K562 (cell line): ENCODE measurements at regions not wholly inside any gene's neighbourhood (a gene's known extent, or its start where the extent isn't known, plus 50 kb on each side); places are given as distances from the start of the nearest gene placed in this dataset.

ENCODE experiments used
- ATF3 ChIP-seq, 2 experiments: fragments of 450-650 bp in 1 of 2; sonication (generic) in 1 of 2; formaldehyde crosslinking in 1 of 2; IDR thresholded peaks in 1 of 2; conservative IDR thresholded peaks in 1 of 2; 2 replicates each; pipeline versions ENCODE4 v1.6.1 to v1.8.1; 2016 to 2023; ENCODE audit warnings: mild to moderate bottlenecking in 2 of 2, moderate library complexity in 2 of 2, inconsistent platforms in 1 of 2, missing genetic modification reagents in 1 of 2
- ATF7 ChIP-seq: fragments of 450-650 bp; IDR thresholded peaks from 2 replicates; pipeline ENCODE4 v1.7.1; 2014; ENCODE audit warnings: mild to moderate bottlenecking, moderate library complexity
- CBFA2T3 ChIP-seq: fragments of 450-650 bp; IDR thresholded peaks from 2 replicates; pipeline ENCODE4 v1.6.1; 2017
- CBX2 ChIP-seq: fragments of 200-600 bp; sonication (generic); IDR thresholded peaks from one replicate; pipeline ENCODE4 v1.6.1; 2012; ENCODE audit warnings: mild to moderate bottlenecking, low read length, inconsistent platforms; ENCODE audit not compliant: insufficient read depth, poor library complexity, severe bottlenecking
- CEBPG ChIP-seq, 3 experiments: fragments of 200-800 bp in 1 of 3; sonication (Bioruptor generic) in 1 of 3; sonication (generic) in 1 of 3; formaldehyde crosslinking in 1 of 3; IDR thresholded peaks in 2 of 3; conservative IDR thresholded peaks in 1 of 3; 2 replicates each; pipeline versions ENCODE4 v1.6.1 to v1.8.0; 2016 to 2022; ENCODE audit warnings: missing compliant biosample characterization in 2 of 3, missing genetic modification characterization in 2 of 3, mild to moderate bottlenecking in 1 of 3, missing genetic modification reagents in 1 of 3
- CHAMP1 ChIP-seq: fragments of 450-650 bp; IDR thresholded peaks from 2 replicates; pipeline ENCODE4 v1.6.1; 2016; ENCODE audit warnings: mild to moderate bottlenecking
- CREM ChIP-seq: IDR thresholded peaks from 2 replicates; pipeline ENCODE4 v1.6.1; 2014; ENCODE audit warnings: antibody characterized with exemption, low read depth
- EGR1 ChIP-seq: fragments of 450-650 bp; conservative IDR thresholded peaks from 2 replicates; pipeline ENCODE4 v1.6.1; 2017; ENCODE audit warnings: mild to moderate bottlenecking
- ETV1 ChIP-seq: fragments of 450-650 bp; conservative IDR thresholded peaks from 2 replicates; pipeline ENCODE4 v1.6.1; 2016; ENCODE audit warnings: missing genetic modification characterization, control low read depth, low read depth, missing compliant biosample characterization
- JUN ChIP-seq, 2 experiments: sonication (generic) in 1 of 2; formaldehyde crosslinking in 1 of 2; IDR thresholded peaks; 2 replicates each; pipeline versions ENCODE4 v1.6.1 to v1.8.0; 2012 to 2022; ENCODE audit warnings: borderline replicate concordance in 2 of 2, mild to moderate bottlenecking in 2 of 2, improper control_type of control experiment in 1 of 2, low read depth in 1 of 2, low read length in 1 of 2, missing genetic modification reagents in 1 of 2
- JUNB ChIP-seq: fragments of 450-650 bp; formaldehyde crosslinking; conservative IDR thresholded peaks from 2 replicates; pipeline ENCODE4 v1.4.0; 2020; ENCODE audit warnings: mild to moderate bottlenecking
- JUND ChIP-seq, 2 experiments: IDR thresholded peaks; 2 replicates in 1 of 2; 3 replicates in 1 of 2; pipeline ENCODE4 v1.6.1; 2011; ENCODE audit warnings: borderline replicate concordance in 2 of 2, low read depth in 2 of 2, low read length in 2 of 2, improper control_type of control experiment in 1 of 2, missing biosample characterization in 1 of 2, missing genetic modification characterization in 1 of 2, missing genetic modification reagents in 1 of 2
- KLF16 ChIP-seq: IDR thresholded peaks from 2 replicates; pipeline ENCODE4 v1.6.1; 2016; ENCODE audit warnings: antibody characterized with exemption
- NR2C1 ChIP-seq, 2 experiments: fragments of 450-650 bp; IDR thresholded peaks; 2 replicates each; pipeline ENCODE4 v1.6.1; 2017; ENCODE audit warnings: mild to moderate bottlenecking in 2 of 2, antibody characterized with exemption in 1 of 2, inconsistent platforms in 1 of 2, missing compliant biosample characterization in 1 of 2, missing genetic modification characterization in 1 of 2
- RUNX1 ChIP-seq: sonication (generic); IDR thresholded peaks from 2 replicates; pipeline ENCODE4 v1.6.1; 2016; ENCODE audit warnings: antibody characterized with exemption, low read depth
- SMARCA4 ChIP-seq: fragments of 450-650 bp; IDR thresholded peaks from 2 replicates; pipeline ENCODE4 v1.6.1; 2016
- SOX6 ChIP-seq: fragments of 450-650 bp; IDR thresholded peaks from 2 replicates; pipeline ENCODE4 v1.6.1; 2014; ENCODE audit warnings: mild to moderate bottlenecking
- TEAD4 ChIP-seq, 2 experiments: sonication (generic) in 1 of 2; formaldehyde crosslinking in 1 of 2; IDR thresholded peaks; 2 replicates each; pipeline versions ENCODE4 v1.6.1 to v1.8.0; 2012 to 2022; ENCODE audit warnings: borderline replicate concordance in 1 of 2, inconsistent platforms in 1 of 2, low read length in 1 of 2, mild to moderate bottlenecking in 1 of 2, missing genetic modification reagents in 1 of 2
- TRIM24 ChIP-seq, 2 experiments: fragments of 450-650 bp; IDR thresholded peaks; 2 replicates each; pipeline ENCODE4 v1.6.1; 2016
- ZKSCAN1 ChIP-seq: fragments of 150-350 bp; IDR thresholded peaks from 2 replicates; pipeline ENCODE4 v1.6.1; 2016; ENCODE audit warnings: low read depth, low read length
- ZNF717 ChIP-seq: fragments of 250-450 bp; sonication (Bioruptor Pico); IDR thresholded peaks from 2 replicates; pipeline ENCODE4 v1.5.0; 2021
- TF ChIP-seq, protein P1 (sequence below): fragments of 200-800 bp; sonication (Bioruptor generic); IDR thresholded peaks from 2 replicates; pipeline ENCODE4 v1.6.1; 2017; ENCODE audit warnings: missing genetic modification characterization, missing compliant biosample characterization

- TF ChIP-seq, protein P1, sequence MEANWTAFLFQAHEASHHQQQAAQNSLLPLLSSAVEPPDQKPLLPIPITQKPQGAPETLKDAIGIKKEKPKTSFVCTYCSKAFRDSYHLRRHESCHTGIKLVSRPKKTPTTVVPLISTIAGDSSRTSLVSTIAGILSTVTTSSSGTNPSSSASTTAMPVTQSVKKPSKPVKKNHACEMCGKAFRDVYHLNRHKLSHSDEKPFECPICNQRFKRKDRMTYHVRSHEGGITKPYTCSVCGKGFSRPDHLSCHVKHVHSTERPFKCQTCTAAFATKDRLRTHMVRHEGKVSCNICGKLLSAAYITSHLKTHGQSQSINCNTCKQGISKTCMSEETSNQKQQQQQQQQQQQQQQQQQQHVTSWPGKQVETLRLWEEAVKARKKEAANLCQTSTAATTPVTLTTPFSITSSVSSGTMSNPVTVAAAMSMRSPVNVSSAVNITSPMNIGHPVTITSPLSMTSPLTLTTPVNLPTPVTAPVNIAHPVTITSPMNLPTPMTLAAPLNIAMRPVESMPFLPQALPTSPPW (CRISPR knock-in tag) = peak; percentile 31; the same call in 1 of the 2 replicates
- TF ChIP-seq ZKSCAN1 (peak; percentile 84; the same call in 1 of the 2 replicates), ATF7 (peak; percentile 66; the same call in 1 of the 2 replicates), ZNF717 (no peak), JUN (IDR thresholded peaks at IDR 0.05; ENCODE audit: borderline replicate concordance, low read depth, low read length) (peak; percentile 86), JUN (CRISPR knock-in tag; IDR thresholded peaks at IDR 0.05; ENCODE audit: borderline replicate concordance) (no peak), JUNB (peak; percentile 46; the same call in 1 of the 2 replicates), EGR1 (peak; percentile 66), JUND (IDR thresholded peaks at IDR 0.05; ENCODE audit: borderline replicate concordance, low read depth, low read length) (peak; percentile 92), JUND (tag; IDR thresholded peaks at IDR 0.05; ENCODE audit: borderline replicate concordance, low read depth, low read length) (peak; percentile 86; the same call in 2 of the 3 replicates), KLF16 (0 out of 2 replicates have a peak, but pooled peaks have one; percentile 10), CBX2 (no peak), ATF3 (IDR thresholded peaks at IDR 0.05) (peak; percentile 87), ATF3 (CRISPR knock-in tag; conservative IDR thresholded peaks at IDR 0.05) (no peak), TRIM24 (IDR thresholded peaks at IDR 0.05) (peak in 1 of 2 experiments; percentile 60; a peak in 1 of 4 replicates), SOX6 (peak; percentile 77; the same call in 1 of the 2 replicates), SMARCA4 (peak; percentile 67), CBFA2T3 (peak; percentile 36), RUNX1 (no peak), CHAMP1 (no peak), NR2C1 (IDR thresholded peaks at IDR 0.05) (no peak), NR2C1 (tag; IDR thresholded peaks at IDR 0.05) (peak; percentile 13; the same call in 1 of the 2 replicates), ETV1 (0 out of 2 replicates have a peak, but pooled peaks have one; percentile 43), CEBPG (CRISPR knock-in tag; IDR thresholded peaks at IDR 0.05) (no peak), CEBPG (tag; conservative IDR thresholded peaks at IDR 0.05 in 1 of 2, IDR thresholded peaks at IDR 0.05 in 1 of 2) (peak in 1 of 2 experiments; percentile 75; a peak in 2 of 4 replicates), CREM (0 out of 2 replicates have a peak, but pooled peaks have one; percentile 27), TEAD4 (IDR thresholded peaks at IDR 0.05; ENCODE audit: low read length) (peak; percentile 21; the same call in 1 of the 2 replicates), TEAD4 (CRISPR knock-in tag; IDR thresholded peaks at IDR 0.05; ENCODE audit: borderline replicate concordance) (no peak)
Observed at GRCh38 chr12:92539110-92539749, 163.6 kb upstream of the PLEKHG7 start (continued).
